Colonic mucosa (tissue), 4 donors: ENCODE measurements at regions not wholly inside any gene's neighbourhood (a gene's known extent, or its start where the extent isn't known, plus 50 kb on each side); places are given as distances from the start of the nearest gene placed in this dataset.

Experiments used
- DNase-seq: peaks from one replicate; pipeline ENCODE4 v3.0.0-alpha.2; 2020
- H3K27ac ChIP-seq: fragments of 200-600 bp; one replicate; pipeline ENCODE4 v1.8.0; 2021
- H3K27me3 ChIP-seq: fragments of 200-600 bp; one replicate; pipeline ENCODE4 v1.8.0; 2021
- H3K36me3 ChIP-seq: fragments of 200-600 bp; one replicate; pipeline ENCODE4 v1.8.0; 2021
- H3K4me1 ChIP-seq: fragments of 200-600 bp; one replicate; pipeline ENCODE4 v1.8.0; 2021; ENCODE audit warnings: mild to moderate bottlenecking
- H3K4me3 ChIP-seq: fragments of 200-600 bp; one replicate; pipeline ENCODE4 v1.8.0; 2021
- H3K9ac ChIP-seq, 2 donors: one replicate each; pipeline ENCODE4 v1.7.0; 2013; ENCODE audit warnings: control low read depth in 2 of 2, low read depth in 2 of 2, low read length in 2 of 2
- H3K9me3 ChIP-seq: fragments of 200-600 bp; one replicate; pipeline ENCODE4 v1.8.0; 2021
- CTCF ChIP-seq: fragments of 200-600 bp; IDR thresholded peaks from one replicate; pipeline ENCODE4 v1.8.0; 2022; ENCODE audit warnings: antibody characterized with exemption, mild to moderate bottlenecking
- intact Hi-C: fragments of 100-400 bp; cut with DNase I; formaldehyde crosslinking; loops from one replicate; pipeline ENCODE4 v1.14.1; 2022
- donor health status: healthy.
- donor health status: DM: no; HTN: no; CAD: no.
- donor health status: DM: no; HTN: no; CAD: no.

GRCh38 chr3:189570916-189571315 lies 60.3 kb upstream of the TP63 start:
- Histone ChIP-seq H3K36me3 (no peaks in the 10 kb centered on the region), H3K9ac (no peak overlapping the region), H3K4me3 (no peak overlapping the region), H3K27ac (no peak overlapping the region), H3K9me3 (no peaks in the 10 kb centered on the region), H3K27me3 (no peaks in the 10 kb centered on the region), H3K4me1 (no peaks in the 10 kb centered on the region)
- no peak for TF ChIP-seq CTCF
- no peak for DNase-seq
- intact Hi-C loops = no loop called here

- Histone ChIP-seq H3K9ac (no peak overlapping the region), H3K4me1 (no peaks in the 10 kb centered on the region), H3K36me3 (no peaks in the 10 kb centered on the region), H3K9me3 (no peaks in the 10 kb centered on the region), H3K4me3 (no peak overlapping the region), H3K27ac (no peak overlapping the region), H3K27me3 (no peaks in the 10 kb centered on the region)
- intact Hi-C loops = no loop called here
- TF ChIP-seq CTCF = no peak
- no peak for DNase-seq
Measured at GRCh38 chr3:189572249-189572648, 58.9 kb upstream of the TP63 start.

- no peak for TF ChIP-seq CTCF
- intact Hi-C loops = no loop called here
- Histone ChIP-seq H3K9ac (no peak overlapping the region), H3K4me3 (no peak overlapping the region), H3K27ac (no peak overlapping the region), H3K4me1 (no peaks in the 10 kb centered on the region), H3K27me3 (no peaks in the 10 kb centered on the region), H3K9me3 (no peaks in the 10 kb centered on the region), H3K36me3 (no peaks in the 10 kb centered on the region)
- no peak for DNase-seq
Measured at GRCh38 chr3:189573004-189573403, 58.2 kb upstream of the TP63 start.

- no peak for TF ChIP-seq CTCF
- Histone ChIP-seq H3K9me3 (no peaks in the 10 kb centered on the region), H3K4me3 (no peak overlapping the region), H3K36me3 (no peaks in the 10 kb centered on the region), H3K27me3 (no peaks in the 10 kb centered on the region), H3K27ac (no peak overlapping the region), H3K9ac (no peak overlapping the region), H3K4me1 (no peaks in the 10 kb centered on the region)
- intact Hi-C loops = no loop called here
- DNase-seq = no peak
Measured at GRCh38 chr3:189576486-189576885, 54.7 kb upstream of the TP63 start.

- Histone ChIP-seq H3K9ac (no peak overlapping the region), H3K4me1 (no peaks in the 10 kb centered on the region), H3K27me3 (no peaks in the 10 kb centered on the region), H3K36me3 (no peaks in the 10 kb centered on the region), H3K4me3 (no peak overlapping the region), H3K27ac (no peak overlapping the region), H3K9me3 (no peaks in the 10 kb centered on the region)
- intact Hi-C loops = no loop called here
- no peak for TF ChIP-seq CTCF
- DNase-seq = no peak
Measured at GRCh38 chr3:189577050-189577951, 53.9 kb upstream of the TP63 start.
